Stimulated activated CD4-positive, alpha-beta T cell treated with anti-CD3 and anti-CD28 coated beads, TNF-alpha, amount 100 ng/mL, for 48 hours (primary cell): ENCODE measurements at regions not wholly inside any gene's neighbourhood (a gene's known extent, or its start where the extent isn't known, plus 50 kb on each side); places are given as distances from the start of the nearest gene placed in this dataset.
"Not testable (repeated sequence)": the region's sequence is repeated elsewhere in the genome, so short reads cannot be mapped to it uniquely, and the experiment has no call there.

ENCODE experiments used
- DNase-seq, 3 donors: peaks; one replicate each; pipeline ENCODE4 v3.0.0-alpha.2; 2020; ENCODE audit warnings: low read depth in 3 of 3

GRCh38 chr5:124126504-124127217, 614.7 kb downstream of the CSNK1G3 start:
- DNase-seq, result no peak

- no peak for DNase-seq
Measured at GRCh38 chr5:124124711-124125229, 612.8 kb downstream of the CSNK1G3 start.

- no peak for DNase-seq
Measured at GRCh38 chr5:124121198-124121597, 609.2 kb downstream of the CSNK1G3 start.

GRCh38 chr5:124114911-124115310, 602.9 kb downstream of the CSNK1G3 start:
- DNase-seq, result no peak

- DNase-seq, result no peak
Measured at GRCh38 chr5:124111886-124112285, 599.9 kb downstream of the CSNK1G3 start.

GRCh38 chr5:124110942-124111341, 599.0 kb downstream of the CSNK1G3 start:
- no peak for DNase-seq

GRCh38 chr5:124105326-124105725, 593.3 kb downstream of the CSNK1G3 start:
- no peak for DNase-seq

GRCh38 chr5:124104821-124105220, 592.8 kb downstream of the CSNK1G3 start:
- no peak for DNase-seq

GRCh38 chr5:124104344-124104743, 592.4 kb downstream of the CSNK1G3 start:
- DNase-seq, result no peak

GRCh38 chr5:124103671-124104070, 591.7 kb downstream of the CSNK1G3 start:
- no peak for DNase-seq

- not testable (repeated sequence) for DNase-seq
Measured at GRCh38 chr5:124103056-124103455, 591.1 kb downstream of the CSNK1G3 start.

GRCh38 chr5:124102486-124102885, 590.5 kb downstream of the CSNK1G3 start:
- DNase-seq, result no peak

GRCh38 chr5:124093658-124094057, 581.7 kb downstream of the CSNK1G3 start:
- DNase-seq, result no peak

GRCh38 chr5:124090115-124090514, 578.1 kb downstream of the CSNK1G3 start:
- DNase-seq, result no peak

GRCh38 chr5:124089578-124089977, 577.6 kb downstream of the CSNK1G3 start:
- DNase-seq, result no peak

- no peak for DNase-seq
Measured at GRCh38 chr5:124088289-124089032, 576.5 kb downstream of the CSNK1G3 start.

GRCh38 chr5:124087752-124088151, 575.8 kb downstream of the CSNK1G3 start:
- no peak for DNase-seq

- DNase-seq, result no peak
Measured at GRCh38 chr5:124080256-124080655, 568.3 kb downstream of the CSNK1G3 start.

GRCh38 chr5:124079062-124079461, 567.1 kb downstream of the CSNK1G3 start:
- no peak for DNase-seq

GRCh38 chr5:124074500-124074899, 562.5 kb downstream of the CSNK1G3 start:
- no peak for DNase-seq

GRCh38 chr5:124072570-124072969, 560.6 kb downstream of the CSNK1G3 start:
- DNase-seq, result no peak

- no peak for DNase-seq
Measured at GRCh38 chr5:124071039-124071438, 559.1 kb downstream of the CSNK1G3 start.

- no peak for DNase-seq
Measured at GRCh38 chr5:124065508-124065907, 553.5 kb downstream of the CSNK1G3 start.
